ENCODE measurements at regions not wholly inside any gene's neighbourhood (a gene's known extent, or its start where the extent isn't known, plus 50 kb on each side); places are given as distances from the start of the nearest gene placed in this dataset.

- Histone ChIP-seq H3K9me3 (peaks cover 0 to 9% (median 0%) of the 10 kb centered on the region in 3 donors), H3K4me3 (no peak overlapping the region), H3K36me3 (no peaks in the 10 kb centered on the region), H3K4me1 (no peaks in the 10 kb centered on the region), H3K27ac (no peak overlapping the region), H3K27me3 (no peaks in the 10 kb centered on the region)
- WGBS, 2 donors = 43 to 59% methylated on average over 2 of the region's 2 CpGs
- intact Hi-C loops (cut with DNase I) = no loop called here
- no peak for TF ChIP-seq POLR2A (IDR thresholded peaks at IDR 0.05)
- TF ChIP-seq CTCF (IDR thresholded peaks at IDR 0.05) = no peak
- DNase-seq = no peak
Observed at GRCh38 chr13:64867856-64868255, 2362.3 kb downstream of the PCDH9 start.

GRCh38 chr13:64866331-64866730 lies 2363.8 kb downstream of the PCDH9 start:
- TF ChIP-seq CTCF (IDR thresholded peaks at IDR 0.05) (no peak), POLR2A (IDR thresholded peaks at IDR 0.05) (no peak)
- DNase-seq = no peak

GRCh38 chr13:64855506-64855905 lies 2374.6 kb downstream of the PCDH9 start:
- TF ChIP-seq CTCF (IDR thresholded peaks at IDR 0.05) = no peak
- TF ChIP-seq POLR2A (IDR thresholded peaks at IDR 0.05) = no peak
- Histone ChIP-seq H3K27ac (no peak overlapping the region), H3K9me3 (no peaks in the 10 kb centered on the region), H3K4me3 (no peak overlapping the region), H3K27me3 (no peaks in the 10 kb centered on the region), H3K36me3 (no peaks in the 10 kb centered on the region), H3K4me1 (no peaks in the 10 kb centered on the region)
- intact Hi-C loops (cut with DNase I) = no loop called here
- DNase-seq = no peak

More at GRCh38 chr13:64866331-64866730, 2363.8 kb downstream of the PCDH9 start:
- no peaks in the 10 kb centered on the region for H3K9me3 ChIP-seq
- no peaks in the 10 kb centered on the region for H3K27me3 ChIP-seq
- no peak overlapping the region for H3K27ac ChIP-seq
- intact Hi-C loops (cut with DNase I) = no loop called here
- no peak overlapping the region for H3K4me3 ChIP-seq
- H3K4me1 ChIP-seq = no peaks in the 10 kb centered on the region
- no peaks in the 10 kb centered on the region for H3K36me3 ChIP-seq

GRCh38 chr13:64850017-64850416 lies 2380.1 kb downstream of the PCDH9 start:
- intact Hi-C loops (cut with DNase I) = no loop called here
- TF ChIP-seq CTCF (IDR thresholded peaks at IDR 0.05) (no peak), POLR2A (IDR thresholded peaks at IDR 0.05) (no peak)
- Histone ChIP-seq H3K27me3 (no peaks in the 10 kb centered on the region), H3K36me3 (no peaks in the 10 kb centered on the region), H3K27ac (no peak overlapping the region), H3K4me1 (no peaks in the 10 kb centered on the region), H3K9me3 (no peaks in the 10 kb centered on the region), H3K4me3 (no peak overlapping the region)
- no peak for DNase-seq

GRCh38 chr13:64849196-64849595 lies 2380.9 kb downstream of the PCDH9 start:
- Histone ChIP-seq H3K27ac (no peak overlapping the region), H3K36me3 (no peaks in the 10 kb centered on the region), H3K4me1 (no peaks in the 10 kb centered on the region), H3K9me3 (no peaks in the 10 kb centered on the region), H3K27me3 (no peaks in the 10 kb centered on the region), H3K4me3 (no peak overlapping the region)
- DNase-seq = no peak
- intact Hi-C loops (cut with DNase I) = no loop called here
- TF ChIP-seq CTCF (IDR thresholded peaks at IDR 0.05) (no peak), POLR2A (IDR thresholded peaks at IDR 0.05) (no peak)
